B cell (primary cell): ENCODE measurements at regions not wholly inside any gene's neighbourhood (a gene's known extent, or its start where the extent isn't known, plus 50 kb on each side); places are given as distances from the start of the nearest gene placed in this dataset.

Source experiments
- ATAC-seq: fragments of 200-7000 bp; cut with Tn5 transposase; one replicate; pipeline ENCODE4 v1.10.0; 2021; ENCODE audit warnings: low read depth, mild to moderate bottlenecking, moderate number of reproducible peaks, moderate library complexity
- CTCF ChIA-PET: fragments of 350-600 bp; sonication (Branson Sonifier 250); formaldehyde crosslinking; loops from one replicate; lab custom pipeline; 2021; ENCODE audit warnings: antibody characterized with exemption, inconsistent platforms; lab: Charles Lee
- POLR2A ChIA-PET: fragments of 350-600 bp; sonication (Branson Sonifier 250); formaldehyde crosslinking; loops from one replicate; lab custom pipeline; 2021; ENCODE audit warnings: antibody characterized with exemption; lab: Charles Lee
- DNase-seq: peaks from one replicate; pipeline ENCODE4 v3.0.0; 2013
- H2AFZ ChIP-seq: 2 replicates; pipeline ENCODE4 v1.6.1; 2012; ENCODE audit warnings: mild to moderate bottlenecking, low read depth, low read length; ENCODE audit not compliant: insufficient read depth, poor library complexity, severe bottlenecking
- H3K27ac ChIP-seq, 2 donors: 1 replicate in 1 of 2; 2 replicates in 1 of 2; pipeline ENCODE4 v1.5.1; 2012 to 2013; ENCODE audit warnings: low read length in 2 of 2, mild to moderate bottlenecking in 2 of 2, moderate library complexity in 1 of 2
- H3K27me3 ChIP-seq, 4 experiments: fragments of 200-600 bp in 1 of 4; sonication (generic) in 1 of 4; replicated peaks in 1 of 4; 1 replicate in 2 of 4; 2 replicates in 2 of 4; pipeline versions ENCODE4 v1.6.1 to v1.7.0; 2013 to 2016; ENCODE audit warnings: low read length in 3 of 4, mild to moderate bottlenecking in 2 of 4, mixed read lengths in 1 of 4, moderate library complexity in 1 of 4; ENCODE audit not compliant: insufficient read depth in 4 of 4, control insufficient read depth in 3 of 4; ENCODE audit errors: control extremely low read depth in 1 of 4
- H3K36me3 ChIP-seq, 2 experiments: replicated peaks in 1 of 2; 1 replicate in 1 of 2; 2 replicates in 1 of 2; pipeline versions ENCODE4 v1.6.1 to v1.7.1; 2013; ENCODE audit warnings: low read length in 1 of 2; ENCODE audit not compliant: insufficient read depth in 2 of 2, control insufficient read depth in 1 of 2; ENCODE audit errors: control extremely low read depth in 1 of 2, extremely low read depth in 1 of 2
- H3K4me1 ChIP-seq, 2 donors: fragments of 200-600 bp in 1 of 2; sonication (generic) in 1 of 2; 1 replicate in 1 of 2; 2 replicates in 1 of 2; pipeline versions ENCODE4 v1.5.1 to v1.6.1; 2013 to 2017; ENCODE audit warnings: low read length in 2 of 2; ENCODE audit not compliant: control insufficient read depth in 2 of 2, insufficient read depth in 2 of 2
- H3K4me2 ChIP-seq: replicated peaks from 2 replicates; pipeline ENCODE3; 2012; ENCODE audit warnings: mild to moderate bottlenecking, low read depth, low read length; ENCODE audit not compliant: poor library complexity, severe bottlenecking
- H3K4me3 ChIP-seq, 5 experiments: fragments of 200-600 bp in 1 of 5; sonication (generic) in 1 of 5; 1 replicate in 3 of 5; 2 replicates in 2 of 5; pipeline versions ENCODE4 v1.5.1 to v1.7.0; 2011 to 2016; ENCODE audit warnings: low read length in 4 of 5, mild to moderate bottlenecking in 4 of 5, low read depth in 2 of 5, control low read depth in 1 of 5, moderate library complexity in 1 of 5; ENCODE audit not compliant: insufficient read depth in 1 of 5; ENCODE audit errors: control extremely low read depth in 1 of 5, extremely low read depth in 1 of 5
- H3K79me2 ChIP-seq: fragments of 200-600 bp; sonication (generic); one replicate; pipeline ENCODE4 v1.6.0; 2016; ENCODE audit warnings: low read length; ENCODE audit not compliant: control insufficient read depth, insufficient read depth
- H3K9ac ChIP-seq: fragments of 200-600 bp; sonication (generic); 2 replicates; pipeline ENCODE4 v1.6.1; 2017; ENCODE audit warnings: mild to moderate bottlenecking, low read length, moderate library complexity
- H3K9me3 ChIP-seq, 3 donors: one replicate each; pipeline versions ENCODE4 v1.6.1 to v1.7.1; 2013; ENCODE audit warnings: low read length in 2 of 3; ENCODE audit not compliant: control insufficient read depth in 2 of 3, insufficient read depth in 1 of 3; ENCODE audit errors: control extremely low read depth in 1 of 3
- H4K20me1 ChIP-seq: 2 replicates; pipeline ENCODE4 v1.6.0; 2012; ENCODE audit warnings: mild to moderate bottlenecking, low read length; ENCODE audit not compliant: insufficient read depth, control insufficient read depth, poor library complexity, severe bottlenecking
- H3K27ac Mint-ChIP-seq: one replicate; pipeline ENCODE4 v1.8.0; 2021; ENCODE audit warnings: mixed read lengths
- H3K27me3 Mint-ChIP-seq: one replicate; pipeline ENCODE4 v1.8.0; 2021; ENCODE audit warnings: mixed read lengths
- H3K4me1 Mint-ChIP-seq: one replicate; pipeline ENCODE4 v1.8.0; 2021; ENCODE audit warnings: mixed read lengths
- H3K4me3 Mint-ChIP-seq: one replicate; pipeline ENCODE4 v1.8.0; 2021; ENCODE audit warnings: mixed read lengths
- H3K9me3 Mint-ChIP-seq: one replicate; pipeline ENCODE4 v1.8.0; 2022; ENCODE audit warnings: mixed read lengths; ENCODE audit not compliant: insufficient read depth
- CTCF ChIP-seq: fragments of 200-600 bp; IDR thresholded peaks from one replicate; pipeline ENCODE4 v1.8.0; 2022; ENCODE audit warnings: antibody characterized with exemption, mild to moderate bottlenecking
- EZH2 ChIP-seq: IDR thresholded peaks from 2 replicates; pipeline ENCODE4 v1.6.1; 2012; ENCODE audit warnings: borderline replicate concordance, low read depth, mild to moderate bottlenecking, moderate library complexity, low read length; ENCODE audit not compliant: insufficient read depth, poor library complexity, severe bottlenecking
- WGBS: methylation state at CpG from one replicate; pipeline ENCODE4 v1.1.5; 2013; ENCODE audit warnings: missing lambda C conversion rate; ENCODE audit not compliant: insufficient coverage; 5-methylcytosine and 5-hydroxymethylcytosine counted together
- intact Hi-C: fragments of 100-400 bp; cut with micrococcal nuclease; formaldehyde crosslinking; loops from one replicate; pipeline ENCODE4 v1.10.0; 2022

GRCh38 chr18:65133610-65134009 lies 617.2 kb upstream of the CDH7 start:
- no peak for ATAC-seq
- no peaks in the 10 kb centered on the region for H3K4me1 Mint-ChIP-seq
- WGBS, result no CpG with 5 or more reads among the region's 1 CpG
- TF ChIP-seq EZH2 (no peak), CTCF (no peak)
- DNase-seq, result no peak
- H3K36me3 ChIP-seq, result no peaks in the 10 kb centered on the region
- no peak overlapping the region for H3K4me3 ChIP-seq
- H3K4me2 ChIP-seq, result no peak overlapping the region
- no peak overlapping the region for H2AFZ ChIP-seq
- no peak overlapping the region for H3K27ac Mint-ChIP-seq
- no peak overlapping the region for H3K9ac ChIP-seq
- no peaks in the 10 kb centered on the region for H3K79me2 ChIP-seq
- peaks cover 2% of the 10 kb centered on the region for H3K9me3 Mint-ChIP-seq
- no peaks in the 10 kb centered on the region for H3K9me3 ChIP-seq
- intact Hi-C loops, result no loop called here
- H3K27me3 Mint-ChIP-seq, result no peaks in the 10 kb centered on the region
- H3K27ac ChIP-seq, result no peak overlapping the region
- CTCF ChIA-PET, result no interaction called here
- H3K4me3 Mint-ChIP-seq, result no peak overlapping the region
- H3K27me3 ChIP-seq, result no peaks in the 10 kb centered on the region
- no peaks in the 10 kb centered on the region for H4K20me1 ChIP-seq
- POLR2A ChIA-PET, result no interaction called here
- H3K4me1 ChIP-seq, result no peaks in the 10 kb centered on the region

- H3K27ac ChIP-seq, result no peak overlapping the region
- WGBS, result 27% methylated on average over 3 of the region's 3 CpGs
- Mint-ChIP-seq H3K4me3 (no peak overlapping the region), H3K9me3 (peaks cover 4% of the 10 kb centered on the region), H3K27ac (no peak overlapping the region), H3K4me1 (no peaks in the 10 kb centered on the region), H3K27me3 (no peaks in the 10 kb centered on the region)
- no peak for TF ChIP-seq CTCF
- no peak for TF ChIP-seq EZH2
- H3K9me3 ChIP-seq, result peaks cover 2 to 16% (median 8%) of the 10 kb centered on the region in 3 donors
- intact Hi-C loops, result no loop called here
- H3K36me3 ChIP-seq, result no peaks in the 10 kb centered on the region
- H3K79me2 ChIP-seq, result no peaks in the 10 kb centered on the region
- CTCF ChIA-PET, result no interaction called here
- no peak overlapping the region for H3K4me2 ChIP-seq
- H3K27me3 ChIP-seq, result no peaks in the 10 kb centered on the region
- no peak for ATAC-seq
- H3K4me3 ChIP-seq, result no peak overlapping the region
- no peak overlapping the region for H2AFZ ChIP-seq
- H3K4me1 ChIP-seq, result no peaks in the 10 kb centered on the region
- H3K9ac ChIP-seq, result no peak overlapping the region
- DNase-seq, result no peak
- no peaks in the 10 kb centered on the region for H4K20me1 ChIP-seq
- POLR2A ChIA-PET, result no interaction called here
Observed at GRCh38 chr18:65124633-65125032, 626.2 kb upstream of the CDH7 start.
